Endothelial cell of hepatic sinusoid (primary cell): ENCODE measurements at regions not wholly inside any gene's neighbourhood (a gene's known extent, or its start where the extent isn't known, plus 50 kb on each side); places are given as distances from the start of the nearest gene placed in this dataset.
"Not testable (repeated sequence)": the region's sequence is repeated elsewhere in the genome, so short reads cannot be mapped to it uniquely, and the experiment has no call there.

Experiments
- in situ Hi-C: cut with HindIII; loops from 2 replicates; pipeline ENCODE4 v1.10.0; 2017; ENCODE audit warnings: low sequenced_read_pairs

DNA sequence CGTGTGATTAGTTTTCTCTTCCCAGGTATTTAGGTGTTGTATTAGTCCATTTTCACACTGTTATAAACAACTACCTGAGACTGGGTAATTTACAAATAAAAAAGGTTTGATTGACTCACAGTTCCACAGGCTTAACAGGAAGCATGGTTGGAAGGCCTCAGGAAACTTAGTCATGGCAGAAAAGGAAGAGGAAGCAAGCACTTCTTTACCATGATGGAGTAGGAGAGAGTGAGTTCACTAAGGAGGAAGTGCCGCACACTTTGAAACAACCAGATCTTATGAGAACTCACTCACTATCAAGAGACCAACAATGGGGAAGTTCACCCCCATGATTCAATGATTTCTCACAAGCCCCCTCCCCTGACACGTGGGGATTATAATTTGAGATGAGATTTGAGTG lies 1343.7 kb upstream of the GOT2 start:
- in situ Hi-C loops = no loop called here

DNA sequence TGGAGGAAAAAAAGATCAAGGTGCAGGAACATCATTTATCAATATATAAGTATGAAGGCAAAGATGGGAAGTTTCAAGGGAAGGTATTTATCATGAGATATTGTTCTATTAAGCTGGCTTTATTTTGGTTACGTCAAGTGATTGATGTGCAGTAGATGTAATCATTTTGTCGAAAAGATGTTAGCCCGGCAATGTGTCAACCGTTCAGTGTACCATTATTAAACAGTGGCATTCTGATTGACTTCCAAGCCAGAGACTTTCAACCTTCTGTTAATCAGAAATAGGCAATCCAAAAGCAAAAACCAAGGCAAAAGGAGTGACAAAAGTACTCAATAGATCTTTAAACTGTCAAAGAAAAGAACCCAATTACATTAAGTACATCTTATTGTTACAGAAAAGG lies 1340.3 kb upstream of the GOT2 start:
- in situ Hi-C loops = no loop called here

- in situ Hi-C loops = no loop called here
Measured at GRCh38 chr16:60073376-60073775, 1339.3 kb upstream of the GOT2 start.

- in situ Hi-C loops = no loop called here
Measured at GRCh38 chr16:60064026-60064425, 1329.9 kb upstream of the GOT2 start.

DNA sequence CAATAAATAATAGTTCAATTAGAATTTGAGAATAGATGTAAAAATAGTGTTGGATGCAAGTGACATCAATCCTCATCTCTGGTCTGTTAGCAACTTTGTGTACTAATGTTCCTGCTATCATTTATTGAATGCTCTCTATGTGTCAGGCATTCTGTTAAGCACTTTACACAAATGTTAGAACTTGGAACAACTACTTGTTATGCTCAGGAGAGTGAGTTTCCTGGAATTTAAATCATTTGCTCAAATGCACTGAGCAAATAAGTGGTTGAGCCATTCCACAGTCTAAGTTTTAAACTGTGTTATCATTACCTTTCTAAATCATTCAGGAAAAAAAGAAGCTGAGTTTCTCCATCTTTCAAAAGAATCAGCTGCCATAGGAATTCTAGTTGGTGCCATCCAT lies 1327.3 kb upstream of the GOT2 start:
- in situ Hi-C loops = no loop called here

DNA sequence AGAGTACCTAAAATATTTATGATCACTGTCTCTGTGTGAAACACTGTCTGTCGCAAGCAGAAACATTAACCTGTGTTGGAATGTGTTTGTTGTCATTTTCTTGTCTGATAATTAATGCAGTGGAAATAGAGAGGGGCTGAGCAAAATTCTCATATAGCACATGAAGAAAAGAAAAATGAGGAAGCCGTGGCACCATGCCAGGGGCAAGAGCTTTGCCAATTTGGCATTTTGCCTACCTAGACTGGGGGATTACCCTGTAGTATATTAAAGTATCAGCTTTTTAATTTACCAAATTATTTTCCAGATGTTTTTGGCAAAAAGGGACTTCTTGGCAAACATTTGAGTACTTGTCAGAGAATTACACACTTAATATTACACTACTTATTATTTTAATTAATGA lies 1326.6 kb upstream of the GOT2 start:
- in situ Hi-C loops = no loop called here

- in situ Hi-C loops = no loop called here
Measured at GRCh38 chr16:60059141-60059540, 1325.0 kb upstream of the GOT2 start.

GRCh38 chr16:60041671-60042070 lies 1307.6 kb upstream of the GOT2 start:
- in situ Hi-C loops = no loop called here

DNA sequence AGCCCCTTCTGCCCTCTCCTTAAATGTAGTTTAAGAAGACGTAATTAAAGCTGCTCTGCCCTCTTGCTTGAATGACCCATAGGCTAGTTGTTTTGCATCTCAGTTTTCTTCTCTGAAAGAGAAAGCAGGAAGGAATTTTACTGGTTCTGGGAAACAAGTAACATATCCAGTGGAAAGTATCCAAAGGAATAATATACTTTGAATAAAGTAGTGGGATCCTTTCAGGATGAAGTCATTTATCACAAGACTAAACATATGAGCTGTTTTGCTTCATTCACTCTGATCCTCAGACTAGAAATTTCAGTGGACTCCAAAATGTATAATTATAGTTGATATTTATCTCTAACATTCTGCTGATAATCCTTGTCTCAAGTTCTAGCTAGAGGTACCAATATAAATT lies 1297.6 kb upstream of the GOT2 start:
- in situ Hi-C loops = no loop called here

- in situ Hi-C loops = no loop called here
Measured at GRCh38 chr16:60027351-60027750, 1293.2 kb upstream of the GOT2 start.

DNA sequence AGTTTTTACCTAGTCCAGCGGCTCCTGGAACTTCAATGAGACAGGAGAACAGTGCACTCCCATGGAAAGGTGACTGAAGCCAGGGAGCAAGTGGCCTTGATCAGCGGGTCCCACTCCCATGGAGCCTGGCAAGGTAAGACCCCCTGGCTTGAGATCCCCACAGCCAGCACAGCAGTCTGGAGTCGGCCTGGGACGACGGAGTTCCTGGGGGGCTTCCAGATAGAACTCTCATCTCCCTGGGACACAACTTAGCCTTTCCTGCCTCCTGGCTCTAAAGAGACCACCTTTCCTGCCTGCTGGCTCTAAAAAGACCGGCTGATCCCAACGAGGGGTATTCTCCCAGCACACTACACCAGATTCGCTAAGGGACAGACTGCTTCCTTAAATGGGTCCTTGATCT lies 1279.0 kb upstream of the GOT2 start:
- in situ Hi-C loops = no loop called here

- in situ Hi-C loops = no loop called here
Measured at GRCh38 chr16:60001523-60001922, 1267.4 kb upstream of the GOT2 start.

DNA sequence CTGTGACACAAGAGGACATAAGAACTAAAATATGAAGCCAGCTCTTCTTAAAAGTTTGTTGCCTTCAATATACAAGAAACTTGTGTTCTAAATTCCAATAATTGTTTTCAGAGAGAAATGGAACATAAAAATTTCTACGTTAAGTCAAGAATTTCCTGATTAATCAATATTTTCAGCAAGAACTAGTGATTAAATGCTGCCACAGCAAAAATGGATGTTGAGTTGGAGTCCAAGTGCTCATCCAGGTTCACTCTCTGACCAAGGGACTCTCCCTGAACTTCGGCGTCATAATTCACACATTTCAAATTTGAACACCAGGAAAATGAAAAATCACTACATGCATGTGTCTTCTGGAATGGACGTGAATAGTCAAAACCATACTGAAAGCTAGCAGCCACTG lies 1263.6 kb upstream of the GOT2 start:
- in situ Hi-C loops = no loop called here

- in situ Hi-C loops = no loop called here
Measured at GRCh38 chr16:59993101-59993500, 1259.0 kb upstream of the GOT2 start.

- in situ Hi-C loops = no loop called here
Measured at GRCh38 chr16:59991171-59991570, 1257.1 kb upstream of the GOT2 start.

GRCh38 chr16:59988591-59988990 lies 1254.5 kb upstream of the GOT2 start:
- in situ Hi-C loops = no loop called here

DNA sequence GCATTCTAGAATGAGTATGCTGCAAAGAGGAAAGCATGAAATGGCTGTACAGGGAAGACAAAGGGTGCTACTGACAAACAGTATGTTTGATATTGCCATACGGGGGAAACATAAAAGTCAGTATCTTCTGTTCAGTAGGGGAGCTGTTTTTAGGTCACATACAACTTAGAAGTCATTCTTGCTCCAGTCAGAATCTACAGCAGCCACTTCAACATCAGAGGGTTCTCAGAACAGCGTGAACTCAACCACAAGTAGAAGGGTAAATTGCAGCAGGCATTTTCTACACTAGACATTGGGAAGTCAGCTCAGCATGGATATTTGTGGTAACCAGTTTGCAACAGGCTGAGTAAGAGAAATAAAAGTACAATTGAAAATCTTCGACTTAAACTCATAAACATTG lies 1241.8 kb upstream of the GOT2 start:
- in situ Hi-C loops = no loop called here

- in situ Hi-C loops = no loop called here
Measured at GRCh38 chr16:59973966-59974365, 1239.8 kb upstream of the GOT2 start.

DNA sequence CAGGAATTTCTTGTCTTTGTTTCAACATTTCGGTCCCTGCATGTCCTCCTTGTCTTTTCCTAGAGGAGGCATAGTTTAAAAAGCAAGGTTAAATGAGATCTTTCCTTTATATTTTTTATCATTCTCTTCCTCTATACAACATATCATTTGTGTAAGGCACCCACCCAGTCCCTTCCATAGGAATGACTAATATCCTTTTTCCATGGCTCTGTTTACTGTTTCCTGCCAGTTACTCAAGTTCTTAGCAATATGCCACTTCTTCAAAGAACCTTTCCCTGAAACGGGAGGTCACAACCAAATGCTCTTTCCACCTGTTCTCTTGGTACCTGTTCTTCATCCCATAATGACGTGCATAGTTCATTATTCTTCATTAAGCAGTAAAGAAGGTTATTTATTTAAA lies 1237.1 kb upstream of the GOT2 start:
- in situ Hi-C loops = no loop called here

DNA sequence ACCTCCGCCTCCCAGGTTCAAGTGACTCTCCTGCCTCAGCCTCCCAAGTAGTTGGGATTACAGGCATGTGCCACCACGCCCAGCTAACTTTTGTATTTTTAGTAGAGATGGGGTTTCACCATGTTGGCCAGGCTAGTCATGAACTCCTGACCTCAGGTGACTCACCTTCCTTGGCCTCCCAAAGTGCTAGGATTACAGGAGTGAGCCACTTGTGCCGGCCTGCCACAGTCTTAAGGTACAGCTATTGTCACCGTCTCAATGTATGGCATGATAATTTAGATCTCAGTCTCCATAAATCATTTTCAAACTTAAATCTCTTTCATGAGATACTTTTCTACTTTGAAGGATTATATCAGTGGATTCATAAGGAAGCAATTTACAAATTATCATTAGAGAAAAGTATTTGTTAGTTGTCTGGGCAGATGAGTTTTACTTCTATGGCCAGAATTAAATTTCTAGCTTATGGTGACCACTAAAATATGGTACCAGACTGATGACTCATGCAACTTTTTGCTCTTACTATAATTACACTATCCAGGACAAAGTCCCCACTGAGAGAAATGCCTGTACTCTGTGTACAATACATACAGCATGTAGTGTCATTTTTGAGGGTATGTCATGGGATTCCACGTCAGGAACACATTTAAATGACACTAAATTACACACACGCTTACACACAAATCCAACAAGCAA lies 1230.3 kb upstream of the GOT2 start:
- in situ Hi-C loops = no loop called here

DNA sequence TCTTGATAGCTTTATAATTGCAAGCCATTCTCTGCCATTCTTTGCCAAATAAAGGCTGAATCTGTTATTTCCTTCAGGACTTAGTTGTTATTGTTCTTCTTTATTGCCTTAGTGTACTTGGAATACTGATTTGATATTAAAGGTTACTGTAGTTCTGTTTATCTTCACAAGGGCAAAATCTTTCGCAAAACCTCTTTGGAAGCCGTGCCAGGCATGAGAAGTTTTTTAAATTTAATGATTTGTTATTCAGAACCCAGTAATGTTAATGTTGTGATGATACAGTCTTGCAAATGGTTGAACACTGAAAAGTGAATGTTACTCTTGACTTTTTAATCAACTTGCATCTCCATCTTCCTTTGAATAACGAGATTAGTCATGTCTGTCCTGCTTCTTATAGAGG lies 1225.2 kb upstream of the GOT2 start:
- in situ Hi-C loops = no loop called here

DNA sequence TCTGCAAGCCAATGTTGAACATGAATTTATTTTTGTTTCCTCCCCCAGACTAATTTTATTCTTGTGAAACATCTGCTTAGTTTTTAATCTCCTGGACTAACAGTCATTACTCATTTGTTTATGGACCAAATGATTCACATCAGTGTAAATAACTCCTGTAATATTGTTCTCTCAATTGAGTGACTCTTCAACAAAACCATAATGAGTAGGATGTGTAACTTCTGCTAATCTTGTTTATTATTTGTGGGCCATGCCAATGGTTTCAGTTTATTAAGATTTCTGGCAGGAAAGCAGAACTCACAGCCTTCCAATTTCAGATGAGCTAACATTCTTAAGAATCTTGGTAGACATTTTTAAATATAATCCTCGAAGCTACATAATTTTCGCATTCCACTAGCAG lies 1216.3 kb upstream of the GOT2 start:
- in situ Hi-C loops = no loop called here

- in situ Hi-C loops = not testable (repeated sequence)
Measured at GRCh38 chr16:59944041-59944440, 1209.9 kb upstream of the GOT2 start.
